NCI-H748 (cell line): ENCODE measurements at regions not wholly inside any gene's neighbourhood (a gene's known extent, or its start where the extent isn't known, plus 50 kb on each side); places are given as distances from the start of the nearest gene placed in this dataset.

Source experiments
- DNase-seq: peaks from one replicate; lab custom pipeline; 2025; ENCODE audit not compliant: unreplicated experiment; lab: John Stamatoyannopoulos, UW

- no peak for DNase-seq
These were observed 70.1 kb upstream of the KRR1 start for GRCh38 chr12:75581515-75581914.

- DNase-seq = peak; percentile 57
These were observed 68.1 kb upstream of the KRR1 start for GRCh38 chr12:75579552-75579951.

- DNase-seq = peak; percentile 79
These were observed 67.1 kb upstream of the KRR1 start for GRCh38 chr12:75578546-75578945.

GRCh38 chr12:75577812-75578211 is 66.4 kb upstream of the KRR1 start:
- no peak for DNase-seq

- DNase-seq = peak; percentile 56
These were observed 60.3 kb upstream of the KRR1 start for GRCh38 chr12:75571656-75572205.

GRCh38 chr12:75571204-75571603 is 59.8 kb upstream of the KRR1 start:
- peak; percentile 95 for DNase-seq

GRCh38 chr12:75568801-75569200 is 57.4 kb upstream of the KRR1 start:
- DNase-seq = no peak

- no peak for DNase-seq
These were observed 57.0 kb upstream of the KRR1 start for GRCh38 chr12:75568393-75568792.

GRCh38 chr12:75565795-75566194 is 54.4 kb upstream of the KRR1 start:
- DNase-seq = no peak

GRCh38 chr12:75564852-75565251 is 53.4 kb upstream of the KRR1 start:
- no peak for DNase-seq

- DNase-seq = no peak
These were observed 53.0 kb upstream of the KRR1 start for GRCh38 chr12:75564398-75564797.

- DNase-seq = no peak
These were observed 51.9 kb upstream of the KRR1 start for GRCh38 chr12:75563351-75563750.

- no peak for DNase-seq
These were observed 50.5 kb upstream of the KRR1 start for GRCh38 chr12:75561921-75562320.
